HG02610 (cell line): ENCODE measurements at regions not wholly inside any gene's neighbourhood (a gene's known extent, or its start where the extent isn't known, plus 50 kb on each side); places are given as distances from the start of the nearest gene placed in this dataset.

Source experiments
- ATAC-seq: cut with Tn5 transposase; IDR thresholded peaks from one replicate; pipeline ENCODE4 v1.9.1; 2021; ENCODE audit warnings: mild to moderate bottlenecking, moderate library complexity; ENCODE audit not compliant: unreplicated experiment

- ATAC-seq: no peak
Observed at GRCh38 chr18:34077599-34077998, 147.1 kb downstream of the NOL4 start.

GRCh38 chr18:34075963-34076860 is 148.5 kb downstream of the NOL4 start:
- no peak for ATAC-seq

- no peak for ATAC-seq
Observed at GRCh38 chr18:34061226-34061625, 163.5 kb downstream of the NOL4 start.

GRCh38 chr18:34055227-34055626 is 169.5 kb downstream of the NOL4 start:
- ATAC-seq: no peak

GRCh38 chr18:34050661-34051060 is 174.1 kb downstream of the NOL4 start:
- no peak for ATAC-seq

- ATAC-seq: no peak
Observed at GRCh38 chr18:34049511-34049910, 175.2 kb downstream of the NOL4 start.

- ATAC-seq: no peak
Observed at GRCh38 chr18:34048423-34048822, 176.3 kb downstream of the NOL4 start.

- no peak for ATAC-seq
Observed at GRCh38 chr18:34042423-34043146, 182.1 kb downstream of the NOL4 start.

- no peak for ATAC-seq
Observed at GRCh38 chr18:34039611-34040010, 185.1 kb downstream of the NOL4 start.

- ATAC-seq: no peak
Observed at GRCh38 chr18:34039201-34039600, 185.5 kb downstream of the NOL4 start.

- no peak for ATAC-seq
Observed at GRCh38 chr18:34038086-34038485, 186.6 kb downstream of the NOL4 start.

GRCh38 chr18:34033968-34034367 is 190.7 kb downstream of the NOL4 start:
- no peak for ATAC-seq

- no peak for ATAC-seq
Observed at GRCh38 chr18:34031810-34032209, 192.9 kb downstream of the NOL4 start.

GRCh38 chr18:34028324-34028723 is 196.4 kb downstream of the NOL4 start:
- no peak for ATAC-seq

GRCh38 chr18:34025191-34025801 is 199.4 kb downstream of the NOL4 start:
- ATAC-seq: no peak

GRCh38 chr18:34023471-34023870 is 201.2 kb downstream of the NOL4 start:
- no peak for ATAC-seq

GRCh38 chr18:34018336-34018735 is 206.4 kb downstream of the NOL4 start:
- ATAC-seq: no peak

- ATAC-seq: no peak
Observed at GRCh38 chr18:34003687-34004086, 221.0 kb downstream of the NOL4 start.

GRCh38 chr18:34002130-34002529 is 222.6 kb downstream of the NOL4 start:
- no peak for ATAC-seq

GRCh38 chr18:34001376-34001775 is 223.3 kb downstream of the NOL4 start:
- ATAC-seq: no peak

- no peak for ATAC-seq
Observed at GRCh38 chr18:33987206-33987605, 237.5 kb downstream of the NOL4 start.

GRCh38 chr18:33983126-33983525 is 241.6 kb downstream of the NOL4 start:
- ATAC-seq: no peak
